OCI-LY7 (cell line): ENCODE measurements at regions not wholly inside any gene's neighbourhood (a gene's known extent, or its start where the extent isn't known, plus 50 kb on each side); places are given as distances from the start of the nearest gene placed in this dataset.

ENCODE experiments used
- BruUV-seq: library from RNA; stranded (reverse); fragments of 400-500 nt; replicated peaks from 2 replicates; lab custom pipeline; 2021; lab: Mats Ljungman, UMichigan
- CTCF ChIA-PET: fragments of 300-600 bp; sonication (Branson Sonifier 250); formaldehyde crosslinking; loops from one replicate; lab custom pipeline; 2022; ENCODE audit warnings: antibody characterized with exemption; ENCODE audit not compliant: unreplicated experiment; lab: Charles Lee
- POLR2A ChIA-PET: fragments of 300-600 bp; sonication (Branson Sonifier 250); formaldehyde crosslinking; loops from one replicate; lab custom pipeline; 2022; ENCODE audit warnings: antibody characterized with exemption; lab: Charles Lee
- DNase-seq: peaks from one replicate; pipeline ENCODE4 v3.0.0-alpha.2; 2015; ENCODE audit warnings: low spot score
- H2AFZ ChIP-seq: fragments of 200-600 bp; sonication (generic), shearing (Covaris generic); 2 replicates; pipeline ENCODE4 v1.6.1; 2014; ENCODE audit warnings: mild to moderate bottlenecking, antibody characterized with exemption, low read length, moderate library complexity
- H3K27ac ChIP-seq: fragments of 200-600 bp; sonication (generic); 2 replicates; pipeline ENCODE4 v1.5.1; 2014; ENCODE audit warnings: mixed run types, low read depth, mild to moderate bottlenecking, moderate library complexity, low read length, inconsistent platforms; ENCODE audit not compliant: poor library complexity, severe bottlenecking
- H3K36me3 ChIP-seq: fragments of 200-600 bp; sonication (generic); 2 replicates; pipeline ENCODE4 v1.6.1; 2014; ENCODE audit warnings: mild to moderate bottlenecking, antibody characterized with exemption, low read length, moderate library complexity, mixed read lengths; ENCODE audit not compliant: insufficient read depth
- H3K4me1 ChIP-seq: fragments of 200-600 bp; sonication (generic); 2 replicates; pipeline ENCODE4 v1.5.1; 2014; ENCODE audit warnings: mild to moderate bottlenecking, low read length; ENCODE audit not compliant: insufficient read depth, poor library complexity, severe bottlenecking
- H3K4me2 ChIP-seq: fragments of 200-600 bp; sonication (generic); 2 replicates; pipeline ENCODE4 v1.6.1; 2014; ENCODE audit warnings: mild to moderate bottlenecking, low read length
- H3K4me3 ChIP-seq: fragments of 200-600 bp; sonication (generic); 2 replicates; pipeline ENCODE4 v1.5.1; 2014; ENCODE audit warnings: mild to moderate bottlenecking, low read depth, low read length; ENCODE audit not compliant: poor library complexity, severe bottlenecking
- H3K79me2 ChIP-seq: fragments of 200-600 bp; sonication (generic); 2 replicates; pipeline ENCODE4 v1.6.1; 2016; ENCODE audit warnings: low read depth, mild to moderate bottlenecking, low read length, moderate library complexity, mixed read lengths; ENCODE audit not compliant: insufficient read depth
- H3K9me2 ChIP-seq: fragments of 200-600 bp; sonication (generic); 2 replicates; pipeline ENCODE4 v1.6.1; 2016; ENCODE audit warnings: mild to moderate bottlenecking, low read length, mixed read lengths; ENCODE audit not compliant: insufficient read depth
- H3K9me3 ChIP-seq: fragments of 200-600 bp; sonication (generic); 2 replicates; pipeline ENCODE4 v1.6.1; 2014; ENCODE audit warnings: mild to moderate bottlenecking, mixed run types, low read length, mixed read lengths
- H4K20me1 ChIP-seq: fragments of 200-600 bp; sonication (generic); 2 replicates; pipeline ENCODE4 v1.6.1; 2014; ENCODE audit warnings: mild to moderate bottlenecking, antibody characterized with exemption, low read length, moderate library complexity, mixed read lengths; ENCODE audit not compliant: insufficient read depth
- CTCF ChIP-seq: fragments of 200-600 bp; sonication (generic); conservative IDR thresholded peaks from 2 replicates; pipeline ENCODE4 v1.5.1; 2014; ENCODE audit warnings: mild to moderate bottlenecking, antibody characterized with exemption, low read length, moderate library complexity, mixed read lengths
- EZH2phosphoT487 ChIP-seq: fragments of 200-600 bp; sonication (generic); IDR thresholded peaks from 2 replicates; pipeline ENCODE4 v1.6.1; 2018; ENCODE audit warnings: low read depth, borderline replicate concordance, mild to moderate bottlenecking, mixed run types, antibody characterized with exemption, low read length, moderate library complexity, mixed read lengths
- intact Hi-C: fragments of 100-400 bp; cut with micrococcal nuclease; formaldehyde crosslinking; loops from one replicate; pipeline ENCODE4 v1.10.0; 2022; ENCODE audit not compliant: unreplicated experiment

DNA sequence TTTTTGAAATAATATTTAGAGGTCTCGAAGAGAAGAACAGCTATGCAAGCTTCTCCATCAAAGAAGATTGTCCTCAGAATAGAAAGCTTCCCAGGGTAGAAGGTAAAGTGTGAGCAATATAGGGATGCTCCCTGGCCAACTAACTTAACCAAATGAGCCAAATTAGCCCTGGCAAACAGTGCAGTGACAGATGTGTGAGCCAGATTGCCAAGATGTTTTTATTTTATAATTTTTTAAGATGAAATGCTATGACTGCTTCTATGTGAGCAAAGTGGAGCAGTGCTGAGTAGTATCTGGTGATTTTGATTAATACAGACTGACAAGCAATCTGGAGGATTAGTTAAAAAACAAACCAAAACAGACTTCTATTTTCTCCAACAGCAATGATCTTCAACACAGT, 202.1 kb downstream of the NOVA1 start:
- H3K4me1 ChIP-seq: no peaks in the 10 kb centered on the region
- TF ChIP-seq CTCF (no peak), EZH2phosphoT487 (no peak)
- H3K79me2 ChIP-seq: no peaks in the 10 kb centered on the region
- POLR2A ChIA-PET: no interaction called here
- H3K9me2 ChIP-seq: no peaks in the 10 kb centered on the region
- no peaks in the 10 kb centered on the region for H3K36me3 ChIP-seq
- CTCF ChIA-PET: no interaction called here
- no peak overlapping the region for H3K4me2 ChIP-seq
- BruUV-seq: no TSS peak
- H2AFZ ChIP-seq: no peak overlapping the region
- H3K9me3 ChIP-seq: no peaks in the 10 kb centered on the region
- no peak overlapping the region for H3K27ac ChIP-seq
- DNase-seq: no peak
- intact Hi-C loops: loop anchor here (10.0 kb wide), 1 partner anchor 589 kb away; no protein-coding TSS in a partner anchor
- H4K20me1 ChIP-seq: no peaks in the 10 kb centered on the region
- H3K4me3 ChIP-seq: no peak overlapping the region

- no peaks in the 10 kb centered on the region for H3K4me1 ChIP-seq
- H3K4me3 ChIP-seq: no peak overlapping the region
- no TSS peak for BruUV-seq
- intact Hi-C loops: loop anchor here (10.0 kb wide), 1 partner anchor 591 kb away; no protein-coding TSS in a partner anchor
- H3K9me2 ChIP-seq: no peaks in the 10 kb centered on the region
- ChIA-PET CTCF (no interaction called here), POLR2A (interaction anchor here (1.3 kb wide), 1 partner anchor 16 kb away, joined by 5 read pairs; no protein-coding TSS in a partner anchor)
- H2AFZ ChIP-seq: no peak overlapping the region
- no peak for DNase-seq
- no peak overlapping the region for H3K4me2 ChIP-seq
- no peaks in the 10 kb centered on the region for H3K36me3 ChIP-seq
- H3K27ac ChIP-seq: no peak overlapping the region
- no peaks in the 10 kb centered on the region for H4K20me1 ChIP-seq
- no peak for TF ChIP-seq CTCF
- no peak for TF ChIP-seq EZH2phosphoT487
- H3K79me2 ChIP-seq: no peaks in the 10 kb centered on the region
- H3K9me3 ChIP-seq: no peaks in the 10 kb centered on the region
Observed at GRCh38 chr14:26394150-26394810, 203.6 kb downstream of the NOVA1 start.

DNA sequence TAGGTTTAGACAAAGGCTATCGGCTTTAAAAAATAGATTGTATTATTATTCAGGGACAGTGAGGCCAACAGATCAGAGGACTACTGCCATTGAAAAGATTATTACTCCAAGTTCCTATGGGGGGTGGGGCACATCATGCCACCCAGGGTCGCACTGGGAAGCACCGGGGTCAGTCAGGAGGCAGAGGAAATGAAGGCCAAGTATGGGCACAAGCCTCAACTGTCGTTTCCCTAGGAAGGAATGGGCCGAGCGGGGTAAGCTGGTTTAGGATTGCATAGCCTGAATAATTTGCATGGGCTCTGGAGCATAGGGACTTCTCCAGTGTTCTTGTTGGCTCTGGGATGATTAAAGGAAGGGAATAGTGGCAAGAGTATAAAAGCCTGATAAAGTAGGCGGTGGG, 205.3 kb downstream of the NOVA1 start:
- Histone ChIP-seq H3K9me2 (no peaks in the 10 kb centered on the region), H2AFZ (no peak overlapping the region), H3K4me3 (no peak overlapping the region), H4K20me1 (no peaks in the 10 kb centered on the region), H3K79me2 (no peaks in the 10 kb centered on the region), H3K4me1 (no peaks in the 10 kb centered on the region), H3K27ac (no peak overlapping the region), H3K4me2 (no peak overlapping the region), H3K9me3 (no peaks in the 10 kb centered on the region), H3K36me3 (no peaks in the 10 kb centered on the region)
- TF ChIP-seq EZH2phosphoT487: no peak
- TF ChIP-seq CTCF: no peak
- BruUV-seq: no TSS peak
- ChIA-PET POLR2A (interaction anchor here (0.7 kb wide), 1 partner anchor 685 kb away, joined by 5 read pairs; no protein-coding TSS in a partner anchor), CTCF (no interaction called here)
- no peak for DNase-seq
- intact Hi-C loops: loop anchor here (10.0 kb wide), 1 partner anchor 592 kb away; no protein-coding TSS in a partner anchor
